ENCODE measurements at regions not wholly inside any gene's neighbourhood (a gene's known extent, or its start where the extent isn't known, plus 50 kb on each side); places are given as distances from the start of the nearest gene placed in this dataset.
"Not testable (repeated sequence)": the region's sequence is repeated elsewhere in the genome, so short reads cannot be mapped to it uniquely, and the experiment has no call there.

GRCh38 chr2:110308728-110309127 is 96.4 kb upstream of the MTLN start:
- not testable (repeated sequence) for TF ChIP-seq POLR2A, CTCF (IDR thresholded peaks at IDR 0.05)

All from right lobe of liver (tissue), 4 donors.